ENCODE measurements at regions not wholly inside any gene's neighbourhood (a gene's known extent, or its start where the extent isn't known, plus 50 kb on each side); places are given as distances from the start of the nearest gene placed in this dataset.
"Not testable (repeated sequence)": the region's sequence is repeated elsewhere in the genome, so short reads cannot be mapped to it uniquely, and the experiment has no call there.

DNA sequence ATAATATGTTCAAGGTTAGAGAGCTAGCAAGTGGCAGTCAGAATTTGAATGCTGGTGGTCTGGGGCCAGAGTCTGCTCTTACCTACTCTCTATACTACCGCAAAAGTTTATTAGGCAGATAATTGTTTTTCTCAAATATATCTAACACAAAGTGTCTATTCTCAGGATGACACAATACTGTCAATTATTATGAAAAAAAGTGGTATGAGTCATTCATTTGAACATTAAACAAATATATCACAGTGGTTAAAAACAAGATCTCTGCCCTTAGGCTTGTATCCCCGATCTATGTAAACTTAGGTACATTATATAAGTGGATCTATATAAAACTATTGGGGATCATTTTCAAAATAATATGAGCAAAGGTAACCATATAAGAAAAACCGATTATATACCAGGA is 354.9 kb downstream of the CETN3 start:
- WGBS = 72% methylated on average over 3 of the region's 3 CpGs
- intact Hi-C loops (cut with DNase I) = no loop called here
- no peaks in the 10 kb centered on the region for H3K9me3 ChIP-seq
- no peaks in the 10 kb centered on the region for H3K36me3 ChIP-seq
- DNase-seq (ENCODE audit: extremely low spot score) = no peak
- no peak overlapping the region for H3K27ac ChIP-seq (replicated peaks in 1 of 4)
- H3K4me1 ChIP-seq = peaks cover 0 to 15% (median 10%) of the 10 kb centered on the region in 4 donors
- TF ChIP-seq POLR2A (IDR thresholded peaks at IDR 0.05; ENCODE audit: low read depth) (no peak), EP300 (IDR thresholded peaks at IDR 0.05) (no peak), POLR2AphosphoS5 (IDR thresholded peaks at IDR 0.05) (no peak)
- TF ChIP-seq, protein P1, sequence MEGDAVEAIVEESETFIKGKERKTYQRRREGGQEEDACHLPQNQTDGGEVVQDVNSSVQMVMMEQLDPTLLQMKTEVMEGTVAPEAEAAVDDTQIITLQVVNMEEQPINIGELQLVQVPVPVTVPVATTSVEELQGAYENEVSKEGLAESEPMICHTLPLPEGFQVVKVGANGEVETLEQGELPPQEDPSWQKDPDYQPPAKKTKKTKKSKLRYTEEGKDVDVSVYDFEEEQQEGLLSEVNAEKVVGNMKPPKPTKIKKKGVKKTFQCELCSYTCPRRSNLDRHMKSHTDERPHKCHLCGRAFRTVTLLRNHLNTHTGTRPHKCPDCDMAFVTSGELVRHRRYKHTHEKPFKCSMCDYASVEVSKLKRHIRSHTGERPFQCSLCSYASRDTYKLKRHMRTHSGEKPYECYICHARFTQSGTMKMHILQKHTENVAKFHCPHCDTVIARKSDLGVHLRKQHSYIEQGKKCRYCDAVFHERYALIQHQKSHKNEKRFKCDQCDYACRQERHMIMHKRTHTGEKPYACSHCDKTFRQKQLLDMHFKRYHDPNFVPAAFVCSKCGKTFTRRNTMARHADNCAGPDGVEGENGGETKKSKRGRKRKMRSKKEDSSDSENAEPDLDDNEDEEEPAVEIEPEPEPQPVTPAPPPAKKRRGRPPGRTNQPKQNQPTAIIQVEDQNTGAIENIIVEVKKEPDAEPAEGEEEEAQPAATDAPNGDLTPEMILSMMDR (IDR thresholded peaks at IDR 0.05) = no peak
- H3K4me3 ChIP-seq = no peak overlapping the region
- no peaks in the 10 kb centered on the region for H3K27me3 ChIP-seq

DNA sequence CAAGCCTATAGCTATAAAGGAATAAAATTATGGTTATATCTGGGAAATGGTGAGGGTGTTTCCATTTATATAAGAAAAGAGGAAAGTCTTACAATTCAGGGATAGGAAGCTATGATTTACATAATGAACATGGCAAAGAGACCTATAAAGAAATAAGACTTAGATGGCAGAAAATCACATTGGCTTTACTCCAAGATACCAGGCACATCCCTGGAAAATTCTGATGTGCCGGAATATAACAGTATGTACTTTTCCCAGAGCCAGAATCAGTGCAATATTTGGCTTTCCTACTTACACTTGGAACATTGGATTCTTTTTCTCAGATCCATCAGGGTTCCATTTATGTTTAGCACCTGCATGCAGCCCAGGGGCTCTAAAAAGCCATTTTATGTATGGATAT is 357.8 kb downstream of the CETN3 start:
- DNase-seq (ENCODE audit: extremely low spot score) = no peak
- Histone ChIP-seq H3K4me3 (no peak overlapping the region), H3K36me3 (no peaks in the 10 kb centered on the region), H3K27me3 (no peaks in the 10 kb centered on the region), H3K9me3 (no peaks in the 10 kb centered on the region), H3K4me1 (peaks cover 0 to 15% (median 9%) of the 10 kb centered on the region in 4 donors), H3K27ac (replicated peaks in 1 of 4) (no peak overlapping the region)
- 56% methylated on average over 1 of the region's 1 CpG for WGBS
- intact Hi-C loops (cut with DNase I) = no loop called here
- no peak for TF ChIP-seq POLR2A (IDR thresholded peaks at IDR 0.05; ENCODE audit: low read depth)
- no peak for TF ChIP-seq EP300 (IDR thresholded peaks at IDR 0.05)
- no peak for TF ChIP-seq POLR2AphosphoS5 (IDR thresholded peaks at IDR 0.05)
- TF ChIP-seq, protein P1 (IDR thresholded peaks at IDR 0.05) = no peak

DNA sequence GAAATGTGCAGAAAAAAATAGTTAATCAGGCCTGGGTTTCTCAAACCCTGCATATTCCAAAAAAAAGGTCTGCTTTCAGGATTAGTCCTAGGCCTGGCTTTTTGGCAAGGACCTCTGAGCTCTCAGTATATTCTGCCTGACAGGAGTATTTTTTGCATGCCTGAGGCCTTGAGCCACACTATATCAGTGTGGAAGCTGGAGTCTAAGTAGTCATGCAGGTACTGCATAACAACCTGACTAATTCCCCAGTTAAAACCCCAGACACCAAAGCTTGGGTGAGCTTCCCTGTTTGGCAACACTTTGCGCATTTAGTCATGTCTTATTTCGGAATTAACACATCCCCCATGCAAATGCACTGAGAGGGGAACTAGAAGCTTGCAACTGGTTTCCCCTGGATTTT is 359.5 kb downstream of the CETN3 start:
- no peak overlapping the region for H3K4me3 ChIP-seq
- H3K9me3 ChIP-seq = peaks cover 0 to 4% (median 0%) of the 10 kb centered on the region in 4 donors
- H3K4me1 ChIP-seq = peaks cover 0 to 6% (median 0%) of the 10 kb centered on the region in 4 donors
- DNase-seq (ENCODE audit: extremely low spot score) = no peak
- TF ChIP-seq POLR2A (IDR thresholded peaks at IDR 0.05; ENCODE audit: low read depth) = no peak
- TF ChIP-seq POLR2AphosphoS5 (IDR thresholded peaks at IDR 0.05) = no peak
- TF ChIP-seq, protein P1 (IDR thresholded peaks at IDR 0.05) = no peak
- TF ChIP-seq EP300 (IDR thresholded peaks at IDR 0.05) = no peak
- 93% methylated on average over 2 of the region's 2 CpGs for WGBS
- H3K27ac ChIP-seq (replicated peaks in 1 of 4) = no peak overlapping the region
- no peaks in the 10 kb centered on the region for H3K36me3 ChIP-seq
- intact Hi-C loops (cut with DNase I) = no loop called here
- no peaks in the 10 kb centered on the region for H3K27me3 ChIP-seq

DNA sequence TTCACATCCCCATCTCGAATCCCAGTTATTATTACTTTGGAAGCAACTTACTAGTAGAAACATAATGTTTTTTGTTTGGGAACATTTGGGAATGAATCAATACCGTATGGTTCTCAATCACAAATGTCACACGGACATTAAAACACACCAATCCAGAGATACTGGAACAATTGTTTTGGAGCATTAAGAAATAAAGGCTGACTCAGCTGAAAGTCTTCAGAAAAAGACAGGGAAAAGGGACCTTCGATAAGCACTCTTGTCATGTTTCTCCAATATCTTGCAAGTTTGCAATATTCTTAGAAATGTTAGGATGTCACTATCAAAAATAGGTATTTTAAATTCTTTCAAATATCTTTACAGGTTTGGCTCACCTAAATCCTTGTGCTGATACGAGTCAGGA is 362.4 kb downstream of the CETN3 start:
- no peaks in the 10 kb centered on the region for H3K27me3 ChIP-seq
- 89% methylated on average over 5 of the region's 5 CpGs for WGBS
- TF ChIP-seq POLR2AphosphoS5 (IDR thresholded peaks at IDR 0.05) (no peak), POLR2A (IDR thresholded peaks at IDR 0.05; ENCODE audit: low read depth) (no peak), EP300 (IDR thresholded peaks at IDR 0.05) (no peak)
- TF ChIP-seq, protein P1 (IDR thresholded peaks at IDR 0.05) = no peak
- H3K9me3 ChIP-seq = peaks cover 0 to 8% (median 0%) of the 10 kb centered on the region in 4 donors
- no peaks in the 10 kb centered on the region for H3K36me3 ChIP-seq
- no peak for DNase-seq (ENCODE audit: extremely low spot score)
- no peak overlapping the region for H3K4me3 ChIP-seq
- H3K27ac ChIP-seq (replicated peaks in 1 of 4) = no peak overlapping the region
- peaks cover 0 to 6% (median 0%) of the 10 kb centered on the region in 4 donors for H3K4me1 ChIP-seq
- intact Hi-C loops (cut with DNase I) = no loop called here

DNA sequence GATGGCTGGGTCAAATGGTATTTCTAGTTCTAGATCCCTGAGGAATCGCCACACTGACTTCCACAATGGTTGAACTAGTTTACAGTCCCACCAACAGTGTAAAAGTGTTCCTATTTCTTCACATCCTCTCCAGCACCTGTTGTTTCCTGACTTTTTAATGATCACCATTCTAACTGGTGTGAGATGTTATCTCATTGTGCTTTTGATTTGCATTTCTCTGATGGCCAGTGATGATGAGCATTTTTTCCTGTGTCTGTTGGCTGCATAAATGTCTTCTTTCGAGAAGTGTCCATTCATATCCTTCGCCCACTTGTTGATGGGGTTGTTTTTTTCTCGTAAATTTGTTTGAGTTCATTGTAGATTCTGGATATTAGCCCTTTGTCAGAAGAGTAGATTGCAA is 369.5 kb downstream of the CETN3 start:
- WGBS = 87% methylated on average over 4 of the region's 4 CpGs
- H3K36me3 ChIP-seq; H3K4me3 ChIP-seq; DNase-seq (ENCODE audit: extremely low spot score); H3K4me1 ChIP-seq; H3K27me3 ChIP-seq; H3K27ac ChIP-seq (replicated peaks in 1 of 4); intact Hi-C loops (cut with DNase I): not testable (repeated sequence)
- peaks cover 0 to 12% (median 2%) of the 10 kb centered on the region in 4 donors for H3K9me3 ChIP-seq

Measured in esophagus muscularis mucosa (tissue), 4 donors.